ENCODE measurements at regions not wholly inside any gene's neighbourhood (a gene's known extent, or its start where the extent isn't known, plus 50 kb on each side); places are given as distances from the start of the nearest gene placed in this dataset.

DNA sequence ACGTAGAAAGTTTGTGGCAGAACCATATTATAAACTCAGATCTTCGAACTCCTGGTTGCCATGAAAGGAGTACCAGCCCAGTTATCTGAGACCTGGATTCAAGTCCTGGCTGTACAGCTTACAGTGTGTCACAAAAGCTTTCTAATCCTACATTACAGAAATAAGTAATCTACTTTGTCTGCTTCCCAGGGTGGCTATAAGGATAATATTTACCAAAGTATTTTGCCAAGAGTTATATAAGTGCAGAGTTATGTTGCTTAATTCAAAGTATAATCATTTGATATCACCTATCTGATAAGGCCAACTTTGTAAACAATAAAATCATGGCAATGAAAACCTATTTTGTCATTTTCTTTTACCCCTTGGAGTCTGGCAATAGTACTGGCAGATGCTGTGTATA lies 381.6 kb downstream of the NDFIP2 start:
- TF ChIP-seq, protein P1, sequence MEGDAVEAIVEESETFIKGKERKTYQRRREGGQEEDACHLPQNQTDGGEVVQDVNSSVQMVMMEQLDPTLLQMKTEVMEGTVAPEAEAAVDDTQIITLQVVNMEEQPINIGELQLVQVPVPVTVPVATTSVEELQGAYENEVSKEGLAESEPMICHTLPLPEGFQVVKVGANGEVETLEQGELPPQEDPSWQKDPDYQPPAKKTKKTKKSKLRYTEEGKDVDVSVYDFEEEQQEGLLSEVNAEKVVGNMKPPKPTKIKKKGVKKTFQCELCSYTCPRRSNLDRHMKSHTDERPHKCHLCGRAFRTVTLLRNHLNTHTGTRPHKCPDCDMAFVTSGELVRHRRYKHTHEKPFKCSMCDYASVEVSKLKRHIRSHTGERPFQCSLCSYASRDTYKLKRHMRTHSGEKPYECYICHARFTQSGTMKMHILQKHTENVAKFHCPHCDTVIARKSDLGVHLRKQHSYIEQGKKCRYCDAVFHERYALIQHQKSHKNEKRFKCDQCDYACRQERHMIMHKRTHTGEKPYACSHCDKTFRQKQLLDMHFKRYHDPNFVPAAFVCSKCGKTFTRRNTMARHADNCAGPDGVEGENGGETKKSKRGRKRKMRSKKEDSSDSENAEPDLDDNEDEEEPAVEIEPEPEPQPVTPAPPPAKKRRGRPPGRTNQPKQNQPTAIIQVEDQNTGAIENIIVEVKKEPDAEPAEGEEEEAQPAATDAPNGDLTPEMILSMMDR (optimal IDR thresholded peaks at IDR 0.05 in 1 of 3, IDR thresholded peaks at IDR 0.05 in 1 of 3, conservative IDR thresholded peaks at IDR 0.05 in 1 of 3; ENCODE audit: extremely low read depth in 1 of 3, insufficient read depth in 2 of 3, low read length in 3 of 3): no peak
- TF ChIP-seq EZH2 (IDR thresholded peaks at IDR 0.05; ENCODE audit: low read length): no peak

Measured in keratinocyte (primary cell).